ENCODE measurements at regions not wholly inside any gene's neighbourhood (a gene's known extent, or its start where the extent isn't known, plus 50 kb on each side); places are given as distances from the start of the nearest gene placed in this dataset.

DNA sequence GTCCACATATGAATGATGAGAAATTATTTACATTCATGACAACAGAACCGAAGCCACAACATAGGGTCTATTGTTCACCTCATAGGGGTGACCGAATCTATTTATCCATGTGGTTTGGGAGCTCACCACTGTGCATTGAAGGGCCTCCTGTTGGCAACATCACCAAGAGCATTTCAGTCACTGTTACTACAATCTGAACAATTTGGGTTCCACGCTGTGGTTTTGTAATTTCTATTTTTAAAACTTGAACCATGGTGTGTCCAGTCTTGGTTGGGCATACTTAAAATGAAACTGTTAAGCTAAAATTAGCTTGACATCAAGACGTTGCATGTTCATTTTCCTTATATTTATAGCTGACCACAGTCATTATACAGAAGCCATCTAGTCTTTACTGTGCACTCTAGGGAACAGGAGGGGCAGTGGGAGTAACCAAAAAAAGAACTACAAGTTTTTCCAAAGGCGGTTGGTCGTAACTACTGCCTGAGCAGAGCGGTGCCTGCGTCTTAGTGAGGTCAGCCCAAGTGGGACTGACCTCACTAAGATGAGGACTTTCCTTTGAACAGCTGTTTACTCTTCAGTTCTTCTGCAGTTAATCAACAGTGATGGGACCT, 192.1 kb downstream of the SPRY1 start:
- Histone ChIP-seq H2AFZ (ENCODE audit: low read depth, low read length) (no peak overlapping the region), H3K9ac (ENCODE audit: low read length) (no peak overlapping the region), H3K27me3 (ENCODE audit: insufficient read depth, low read depth, low read length) (no peaks in the 10 kb centered on the region), H3K4me2 (ENCODE audit: low read length) (no peak overlapping the region), H3K4me3 (ENCODE audit: low read length) (no peak overlapping the region), H3F3A (ENCODE audit: insufficient read depth, low read length, poor library complexity, severe bottlenecking) (no peaks in the 10 kb centered on the region), H3K27ac (ENCODE audit: low read length) (no peak overlapping the region), H3K9me3 (ENCODE audit: low read length) (no peaks in the 10 kb centered on the region), H3K36me3 (ENCODE audit: insufficient read depth, low read length) (no peaks in the 10 kb centered on the region), H4K20me1 (ENCODE audit: insufficient read depth) (no peaks in the 10 kb centered on the region), H3K9me2 (ENCODE audit: insufficient read depth, low read length) (no peaks in the 10 kb centered on the region), H3K79me2 (replicated peaks; ENCODE audit: insufficient read depth, low read length) (no peaks in the 10 kb centered on the region)
- TF ChIP-seq, protein P1, sequence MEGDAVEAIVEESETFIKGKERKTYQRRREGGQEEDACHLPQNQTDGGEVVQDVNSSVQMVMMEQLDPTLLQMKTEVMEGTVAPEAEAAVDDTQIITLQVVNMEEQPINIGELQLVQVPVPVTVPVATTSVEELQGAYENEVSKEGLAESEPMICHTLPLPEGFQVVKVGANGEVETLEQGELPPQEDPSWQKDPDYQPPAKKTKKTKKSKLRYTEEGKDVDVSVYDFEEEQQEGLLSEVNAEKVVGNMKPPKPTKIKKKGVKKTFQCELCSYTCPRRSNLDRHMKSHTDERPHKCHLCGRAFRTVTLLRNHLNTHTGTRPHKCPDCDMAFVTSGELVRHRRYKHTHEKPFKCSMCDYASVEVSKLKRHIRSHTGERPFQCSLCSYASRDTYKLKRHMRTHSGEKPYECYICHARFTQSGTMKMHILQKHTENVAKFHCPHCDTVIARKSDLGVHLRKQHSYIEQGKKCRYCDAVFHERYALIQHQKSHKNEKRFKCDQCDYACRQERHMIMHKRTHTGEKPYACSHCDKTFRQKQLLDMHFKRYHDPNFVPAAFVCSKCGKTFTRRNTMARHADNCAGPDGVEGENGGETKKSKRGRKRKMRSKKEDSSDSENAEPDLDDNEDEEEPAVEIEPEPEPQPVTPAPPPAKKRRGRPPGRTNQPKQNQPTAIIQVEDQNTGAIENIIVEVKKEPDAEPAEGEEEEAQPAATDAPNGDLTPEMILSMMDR (IDR thresholded peaks at IDR 0.05; ENCODE audit: poor library complexity, severe bottlenecking) = no peak
- no peak for TF ChIP-seq TAF1 (IDR thresholded peaks at IDR 0.05; ENCODE audit: low read depth)
- TF ChIP-seq POLR2AphosphoS5 (IDR thresholded peaks at IDR 0.05) = no peak
- TF ChIP-seq, protein P2, sequence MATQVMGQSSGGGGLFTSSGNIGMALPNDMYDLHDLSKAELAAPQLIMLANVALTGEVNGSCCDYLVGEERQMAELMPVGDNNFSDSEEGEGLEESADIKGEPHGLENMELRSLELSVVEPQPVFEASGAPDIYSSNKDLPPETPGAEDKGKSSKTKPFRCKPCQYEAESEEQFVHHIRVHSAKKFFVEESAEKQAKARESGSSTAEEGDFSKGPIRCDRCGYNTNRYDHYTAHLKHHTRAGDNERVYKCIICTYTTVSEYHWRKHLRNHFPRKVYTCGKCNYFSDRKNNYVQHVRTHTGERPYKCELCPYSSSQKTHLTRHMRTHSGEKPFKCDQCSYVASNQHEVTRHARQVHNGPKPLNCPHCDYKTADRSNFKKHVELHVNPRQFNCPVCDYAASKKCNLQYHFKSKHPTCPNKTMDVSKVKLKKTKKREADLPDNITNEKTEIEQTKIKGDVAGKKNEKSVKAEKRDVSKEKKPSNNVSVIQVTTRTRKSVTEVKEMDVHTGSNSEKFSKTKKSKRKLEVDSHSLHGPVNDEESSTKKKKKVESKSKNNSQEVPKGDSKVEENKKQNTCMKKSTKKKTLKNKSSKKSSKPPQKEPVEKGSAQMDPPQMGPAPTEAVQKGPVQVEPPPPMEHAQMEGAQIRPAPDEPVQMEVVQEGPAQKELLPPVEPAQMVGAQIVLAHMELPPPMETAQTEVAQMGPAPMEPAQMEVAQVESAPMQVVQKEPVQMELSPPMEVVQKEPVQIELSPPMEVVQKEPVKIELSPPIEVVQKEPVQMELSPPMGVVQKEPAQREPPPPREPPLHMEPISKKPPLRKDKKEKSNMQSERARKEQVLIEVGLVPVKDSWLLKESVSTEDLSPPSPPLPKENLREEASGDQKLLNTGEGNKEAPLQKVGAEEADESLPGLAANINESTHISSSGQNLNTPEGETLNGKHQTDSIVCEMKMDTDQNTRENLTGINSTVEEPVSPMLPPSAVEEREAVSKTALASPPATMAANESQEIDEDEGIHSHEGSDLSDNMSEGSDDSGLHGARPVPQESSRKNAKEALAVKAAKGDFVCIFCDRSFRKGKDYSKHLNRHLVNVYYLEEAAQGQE (IDR thresholded peaks at IDR 0.05; ENCODE audit: borderline replicate concordance) = no peak
- no peak for TF ChIP-seq EP300 (conservative IDR thresholded peaks at IDR 0.05; ENCODE audit: poor library complexity, severe bottlenecking)
- TF ChIP-seq EZH2 (IDR thresholded peaks at IDR 0.05; ENCODE audit: borderline replicate concordance, insufficient read depth, low read length, poor library complexity, severe bottlenecking) = no peak

DNA sequence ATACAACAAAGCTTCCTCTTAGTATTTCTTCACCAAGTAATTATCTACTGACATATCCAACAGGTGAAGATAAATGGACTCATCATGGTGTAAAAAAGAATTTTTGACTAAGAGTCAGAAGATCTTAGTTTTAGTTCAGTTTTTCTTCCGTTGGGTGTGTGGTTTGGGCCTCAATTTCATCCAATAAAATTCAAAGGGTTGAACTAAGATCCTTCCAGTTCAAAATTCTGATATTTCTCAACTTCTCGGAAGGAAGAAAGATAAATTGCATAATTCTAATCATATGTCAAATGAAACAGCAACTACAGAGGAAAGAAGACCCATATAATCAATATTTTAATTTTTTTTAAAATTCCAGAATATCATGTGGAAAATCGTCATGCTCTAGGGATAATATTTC, 192.7 kb downstream of the SPRY1 start:
- TF ChIP-seq MXI1 (conservative IDR thresholded peaks at IDR 0.05; ENCODE audit: poor library complexity, severe bottlenecking) = no peak
- no peak for TF ChIP-seq EZH2 (IDR thresholded peaks at IDR 0.05; ENCODE audit: borderline replicate concordance, insufficient read depth, low read length, poor library complexity, severe bottlenecking)
- no peak for TF ChIP-seq POLR2AphosphoS5 (IDR thresholded peaks at IDR 0.05)
- TF ChIP-seq, protein P1 (IDR thresholded peaks at IDR 0.05; ENCODE audit: poor library complexity, severe bottlenecking) = no peak
- TF ChIP-seq EP300 (conservative IDR thresholded peaks at IDR 0.05; ENCODE audit: poor library complexity, severe bottlenecking) = no peak
- TF ChIP-seq RAD21 (conservative IDR thresholded peaks at IDR 0.05) = no peak
- TF ChIP-seq, protein P2 (IDR thresholded peaks at IDR 0.05; ENCODE audit: borderline replicate concordance) = no peak
- TF ChIP-seq TAF1 (IDR thresholded peaks at IDR 0.05; ENCODE audit: low read depth) = no peak
- TF ChIP-seq SMC3 (conservative IDR thresholded peaks at IDR 0.05; ENCODE audit: poor library complexity) = no peak
- H3K9me3 ChIP-seq (ENCODE audit: low read length) = no peaks in the 10 kb centered on the region
- H3K27ac ChIP-seq (ENCODE audit: low read length) = no peak overlapping the region
- H3K27me3 ChIP-seq (ENCODE audit: insufficient read depth, low read depth, low read length) = no peaks in the 10 kb centered on the region
- H3K9ac ChIP-seq (ENCODE audit: low read length) = no peak overlapping the region
- H3K79me2 ChIP-seq (replicated peaks; ENCODE audit: insufficient read depth, low read length) = no peaks in the 10 kb centered on the region
- no peak overlapping the region for H3K4me3 ChIP-seq (ENCODE audit: low read length)
- H4K20me1 ChIP-seq (ENCODE audit: insufficient read depth) = no peaks in the 10 kb centered on the region
- no peaks in the 10 kb centered on the region for H3K36me3 ChIP-seq (ENCODE audit: insufficient read depth, low read length)
- no peaks in the 10 kb centered on the region for H3F3A ChIP-seq (ENCODE audit: insufficient read depth, low read length, poor library complexity, severe bottlenecking)
- H2AFZ ChIP-seq (ENCODE audit: low read depth, low read length) = no peak overlapping the region
- no peaks in the 10 kb centered on the region for H3K9me2 ChIP-seq (ENCODE audit: insufficient read depth, low read length)
- no peak overlapping the region for H3K4me2 ChIP-seq (ENCODE audit: low read length)

Measured in neural cell (in vitro differentiated cells).